ENCODE measurements at regions not wholly inside any gene's neighbourhood (a gene's known extent, or its start where the extent isn't known, plus 50 kb on each side); places are given as distances from the start of the nearest gene placed in this dataset.

- TF ChIP-seq CTCF (IDR thresholded peaks at IDR 0.05) (no peak), EP300 (IDR thresholded peaks at IDR 0.05) (no peak)
Measured at GRCh38 chr4:141311246-141312204, 90.8 kb downstream of the ZNF330 start.
